NCI-H82 (cell line): ENCODE measurements at regions not wholly inside any gene's neighbourhood (a gene's known extent, or its start where the extent isn't known, plus 50 kb on each side); places are given as distances from the start of the nearest gene placed in this dataset.
"Not testable (repeated sequence)": the region's sequence is repeated elsewhere in the genome, so short reads cannot be mapped to it uniquely, and the experiment has no call there.

ENCODE experiments used
- DNase-seq: peaks from one replicate; lab custom pipeline; 2025; lab: John Stamatoyannopoulos, UW

- DNase-seq: no peak
These were observed 61.5 kb downstream of the PRDM13 start for GRCh38 chr6:99668036-99668705.

- no peak for DNase-seq
These were observed 83.5 kb downstream of the PRDM13 start for GRCh38 chr6:99689916-99690685.

DNA sequence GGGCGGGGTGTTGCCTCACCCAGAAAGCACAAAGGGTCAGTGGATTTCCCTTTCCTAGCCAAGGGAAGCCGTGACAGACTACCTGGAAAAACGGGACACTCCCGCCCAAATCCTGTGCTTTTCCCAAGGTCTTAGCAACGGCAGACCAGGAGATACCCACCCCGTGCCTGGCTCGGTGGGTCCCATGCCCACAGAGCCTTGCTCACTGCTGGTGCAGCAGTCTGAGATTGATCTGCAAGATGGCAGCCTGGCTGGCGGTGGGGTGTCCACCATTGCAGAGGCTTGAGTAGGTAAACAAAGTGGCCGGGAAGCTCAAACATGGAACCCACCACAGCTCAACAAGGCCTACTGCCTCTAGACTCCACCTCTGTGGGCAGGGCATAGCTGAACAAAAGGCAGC, 95.7 kb downstream of the PRDM13 start:
- DNase-seq: not testable (repeated sequence)

DNA sequence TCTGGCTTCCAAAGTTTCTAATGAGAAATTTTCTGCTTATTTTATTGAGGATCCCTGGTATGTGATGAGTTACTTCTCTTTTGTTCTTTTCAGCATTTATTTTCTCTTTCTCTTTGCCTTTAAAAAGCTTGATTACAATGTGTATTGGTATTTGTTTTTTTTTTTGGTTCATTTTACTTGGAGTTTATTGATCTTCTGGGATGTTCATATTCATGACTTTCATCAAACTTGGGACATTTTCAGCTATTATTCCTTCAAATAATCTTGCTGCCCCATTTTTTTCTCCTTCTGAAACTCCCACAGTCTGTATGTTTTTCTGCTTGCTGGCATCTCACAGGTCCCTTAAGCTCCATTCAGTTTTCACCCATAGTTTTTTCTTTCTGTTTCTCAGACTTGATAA, 102.4 kb downstream of the PRDM13 start:
- no peak for DNase-seq

GRCh38 chr6:99711302-99711701, 104.7 kb downstream of the PRDM13 start:
- DNase-seq: no peak

GRCh38 chr6:99711925-99712324, 105.3 kb downstream of the PRDM13 start:
- DNase-seq: no peak

- no peak for DNase-seq
These were observed 105.9 kb downstream of the PRDM13 start for GRCh38 chr6:99712519-99712918.

DNA sequence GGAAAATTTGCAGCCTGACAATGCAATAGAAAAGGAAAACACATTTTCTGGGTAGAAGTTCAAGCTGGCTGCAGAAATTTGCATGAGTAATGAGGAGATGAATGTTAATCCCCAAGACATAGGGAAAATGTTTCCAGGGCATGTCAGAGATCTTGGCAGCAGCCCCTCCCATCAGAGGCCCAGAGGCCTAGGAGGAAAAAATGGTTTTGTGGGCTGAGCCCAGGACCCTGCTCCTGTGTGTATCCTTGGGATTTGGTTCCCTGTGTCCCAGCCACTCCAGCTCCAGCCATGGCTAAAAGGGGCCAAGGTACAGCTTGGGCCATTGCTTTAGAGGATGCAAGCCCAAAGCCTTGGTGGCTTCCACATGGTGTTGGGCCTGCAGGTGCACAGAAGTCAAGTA, 115.4 kb downstream of the PRDM13 start:
- DNase-seq: not testable (repeated sequence)

DNA sequence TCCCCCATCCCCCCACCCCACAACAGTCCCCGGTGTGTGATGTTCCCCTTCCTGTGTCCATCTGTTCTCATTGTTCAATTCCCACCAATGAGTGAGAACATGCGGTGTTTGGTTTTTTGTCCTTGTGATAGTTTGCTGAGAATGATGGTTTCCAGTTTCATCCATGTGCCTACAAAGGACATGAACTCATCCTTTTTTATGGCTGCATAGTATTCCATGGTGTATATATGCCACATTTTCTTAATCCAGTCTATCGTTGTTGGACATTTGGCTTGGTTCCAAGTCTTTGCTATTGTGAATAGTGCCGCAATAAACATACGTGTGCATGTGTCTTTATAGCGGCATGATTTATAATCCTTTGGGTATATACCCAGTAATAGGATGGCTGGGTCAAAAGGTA, 123.6 kb downstream of the PRDM13 start:
- DNase-seq: not testable (repeated sequence)

DNA sequence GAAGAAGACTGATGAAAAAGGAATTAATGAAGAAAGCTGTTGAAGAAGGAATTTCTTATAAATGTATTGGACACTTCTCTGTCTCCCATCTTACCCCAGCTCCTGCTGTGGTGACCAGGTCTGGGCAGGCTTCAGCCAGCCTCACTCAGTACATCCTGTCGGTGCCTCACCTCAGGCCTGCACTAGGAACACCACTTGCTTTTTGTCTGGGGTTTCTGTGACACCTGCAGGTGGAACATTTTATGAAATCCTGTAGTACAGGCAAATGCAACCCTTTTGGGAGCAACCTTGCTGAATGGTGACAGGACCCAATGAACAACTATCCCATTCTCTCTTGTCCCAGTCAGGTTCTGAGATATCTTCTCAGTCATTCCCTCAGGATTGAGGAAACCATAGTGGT, 129.7 kb downstream of the PRDM13 start:
- DNase-seq: peak; percentile 9

DNA sequence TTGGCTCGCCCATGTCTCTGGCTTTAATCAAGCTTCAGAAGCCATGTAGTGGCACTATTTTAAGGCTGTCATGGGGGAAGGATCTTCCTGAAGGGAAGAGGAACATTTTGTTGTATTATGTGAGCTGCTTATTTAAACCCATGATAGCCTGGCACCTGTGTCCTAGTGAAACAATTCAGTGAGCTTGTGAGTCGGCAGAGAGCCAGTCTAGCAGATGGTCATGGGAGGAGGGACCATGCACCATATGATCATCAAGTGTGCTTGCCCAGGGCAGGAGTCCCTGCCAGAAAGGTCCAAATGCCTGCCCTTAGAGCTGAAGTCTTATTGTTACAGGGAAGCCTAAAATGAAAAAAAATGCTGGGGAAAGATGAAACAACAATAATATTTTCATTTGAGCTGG, 132.9 kb downstream of the PRDM13 start:
- peak; percentile 40 for DNase-seq

DNA sequence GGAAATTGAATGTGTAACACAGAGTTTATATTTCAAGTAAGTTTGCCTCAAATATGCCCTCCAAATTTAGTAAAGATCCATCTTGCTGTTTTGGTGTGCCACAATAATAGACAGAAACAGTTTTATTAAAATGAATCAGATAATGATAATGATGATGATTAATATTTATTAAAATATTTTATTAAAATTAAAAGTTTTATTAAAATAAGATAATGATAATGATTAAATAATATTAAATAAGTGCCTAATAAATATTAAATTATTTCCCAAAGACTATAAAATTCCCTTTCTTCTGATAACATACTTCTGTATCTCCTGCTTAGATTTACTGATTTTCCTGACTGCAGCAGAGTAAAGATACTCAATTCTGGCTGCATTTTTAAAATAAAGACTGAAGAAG, 134.5 kb downstream of the PRDM13 start:
- no peak for DNase-seq

DNA sequence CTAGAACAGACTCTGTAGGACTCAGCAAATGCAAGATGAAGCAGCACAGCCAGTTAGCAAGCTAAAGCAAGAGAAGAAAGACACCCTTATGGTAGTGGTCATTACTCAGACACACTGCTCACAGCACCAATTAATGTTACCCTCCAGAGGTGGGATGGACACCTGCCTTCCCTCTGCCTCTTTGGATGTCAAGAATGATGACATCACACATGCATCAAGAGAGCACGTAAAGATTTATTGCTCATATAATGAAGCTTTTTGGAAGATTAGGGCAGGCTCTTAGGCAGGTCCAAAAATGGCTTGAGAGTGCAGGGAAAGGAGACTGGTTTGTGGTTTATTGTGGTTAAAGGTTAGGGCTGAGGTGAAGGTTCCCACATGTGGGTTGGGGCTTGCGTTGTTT, 137.0 kb downstream of the PRDM13 start:
- no peak for DNase-seq

DNA sequence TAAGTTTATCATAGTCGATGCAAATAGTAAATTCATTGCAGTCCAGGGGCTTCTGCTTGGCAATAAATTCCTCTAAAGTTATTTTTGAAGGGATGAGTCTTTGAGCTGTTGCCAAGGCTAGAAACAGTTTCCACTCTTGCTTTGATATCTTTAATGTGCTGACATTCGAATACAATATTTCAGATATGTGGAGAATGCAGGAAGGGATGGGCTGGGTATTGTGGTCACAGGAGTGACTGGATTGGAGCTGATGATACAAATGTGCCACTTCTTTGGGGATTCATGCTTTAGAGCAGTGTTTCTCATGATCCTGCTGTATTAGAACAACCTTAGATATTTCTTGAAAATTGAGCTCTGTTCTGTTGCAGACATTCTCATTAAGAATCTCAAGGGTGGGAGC, 139.0 kb downstream of the PRDM13 start:
- DNase-seq: no peak

DNA sequence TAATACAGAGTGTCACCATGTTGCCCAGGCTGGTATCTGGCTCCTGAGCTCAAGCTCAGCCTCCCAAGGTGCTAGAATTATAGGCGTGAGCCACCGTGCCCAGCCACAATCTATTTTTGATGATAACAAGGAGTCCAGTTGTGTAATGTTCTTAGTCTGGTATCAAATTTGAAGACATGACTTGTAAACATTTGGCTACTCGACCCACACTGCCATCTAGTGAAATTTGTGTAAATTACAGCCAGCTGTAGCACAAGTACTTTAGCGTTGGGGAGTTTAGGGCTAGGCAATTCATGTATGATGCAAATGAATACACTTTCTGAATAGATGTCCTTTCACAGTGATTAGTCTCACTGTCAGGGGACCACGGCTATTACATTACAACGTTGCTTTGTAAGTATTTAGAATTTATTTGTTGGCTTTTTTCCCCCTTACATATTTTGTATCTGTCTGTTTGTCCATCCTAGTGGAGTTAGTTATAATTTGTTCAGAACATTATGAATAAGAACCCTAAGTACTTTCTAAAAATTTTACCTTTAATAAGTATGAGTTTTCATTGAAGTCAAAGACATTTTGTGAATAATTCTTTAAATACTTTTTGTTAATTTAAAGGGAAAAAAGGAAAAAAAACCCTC, 139.7 kb downstream of the PRDM13 start:
- DNase-seq: peak; percentile 76

DNA sequence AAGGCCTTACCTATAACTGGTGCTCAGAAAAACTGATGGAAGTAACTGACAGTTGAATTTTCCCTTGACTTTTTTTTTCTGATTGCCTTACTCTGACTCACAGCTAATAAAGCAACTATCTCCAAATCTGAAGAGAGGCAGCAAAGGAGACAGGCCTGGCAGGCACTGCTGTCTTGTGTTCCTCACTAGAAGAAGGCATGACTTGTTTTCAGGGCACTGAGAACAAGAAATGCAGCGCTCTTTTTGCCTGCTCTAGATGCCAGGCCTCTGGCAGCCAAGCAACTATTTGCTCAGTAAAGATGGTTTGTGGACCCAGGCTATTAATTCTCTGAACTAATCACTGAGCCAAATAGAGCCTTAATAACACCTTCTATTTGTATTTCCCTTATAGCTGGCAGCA, 155.1 kb downstream of the PRDM13 start:
- no peak for DNase-seq

DNA sequence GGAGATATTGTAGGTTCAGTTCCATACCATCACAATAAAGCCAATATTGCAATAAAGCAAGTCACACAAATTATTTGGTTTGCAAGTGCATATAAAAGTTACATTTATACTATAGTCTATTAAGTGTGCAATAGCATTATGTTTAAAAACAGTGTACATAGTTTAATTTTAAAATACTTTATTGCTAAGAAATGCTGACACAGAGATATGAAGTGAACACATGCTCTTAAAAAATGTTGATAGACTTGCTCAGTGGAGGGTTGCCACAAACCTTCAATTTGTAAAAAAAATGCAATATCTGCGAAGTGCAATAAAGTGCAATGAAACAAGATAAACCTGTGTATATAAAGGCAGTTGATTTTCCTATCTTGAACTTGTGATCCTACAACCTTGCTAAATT, 161.5 kb downstream of the PRDM13 start:
- no peak for DNase-seq

DNA sequence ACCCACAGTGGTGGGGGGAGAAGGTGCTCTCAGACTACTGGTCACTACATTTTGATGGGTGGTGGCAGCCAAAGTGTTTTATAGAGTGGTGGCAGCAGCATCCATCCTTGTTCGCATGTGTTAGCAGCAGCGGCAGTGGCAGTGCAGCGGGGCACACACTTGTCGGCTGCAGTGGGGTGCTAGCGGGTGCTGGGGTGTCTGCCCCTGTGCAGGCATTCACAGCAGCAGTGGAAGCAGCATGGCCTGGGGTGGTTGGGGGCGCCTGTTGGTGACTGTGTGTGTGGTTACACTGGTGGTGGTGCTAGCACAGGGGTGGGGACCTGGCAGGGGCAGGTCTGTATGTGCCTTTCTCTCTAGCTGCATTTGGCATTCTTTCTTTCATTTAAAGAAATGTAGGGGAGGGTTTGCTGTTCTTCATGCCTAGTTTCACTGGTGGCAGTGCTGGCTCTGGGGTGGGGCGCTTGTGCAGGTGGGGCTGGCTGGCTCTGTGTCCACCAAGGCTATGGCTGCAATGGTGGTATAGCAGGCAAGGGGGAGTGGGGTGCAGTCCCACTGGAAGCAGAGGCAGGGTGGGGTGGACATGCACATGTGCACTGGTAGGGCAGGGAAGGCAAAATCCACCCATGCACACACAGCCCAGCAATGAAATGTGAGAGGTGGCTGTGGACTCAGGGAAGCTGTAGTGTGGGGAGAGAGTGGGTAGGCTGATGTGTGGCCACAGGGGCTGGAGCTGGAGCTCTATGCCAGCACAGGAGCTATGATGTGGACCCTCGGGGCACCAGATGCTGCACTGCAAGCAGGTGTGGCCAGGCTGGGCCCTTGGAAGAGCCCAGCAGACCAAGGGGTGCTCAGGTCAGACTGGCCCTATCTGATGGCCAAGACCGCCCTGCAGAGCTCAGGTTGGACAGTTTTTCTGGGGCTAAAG, 173.3 kb downstream of the PRDM13 start:
- no peak for DNase-seq

- DNase-seq: no peak
These were observed 173.9 kb downstream of the PRDM13 start for GRCh38 chr6:99780556-99780885.

- DNase-seq: no peak
These were observed 183.1 kb downstream of the PRDM13 start for GRCh38 chr6:99789767-99790166.

DNA sequence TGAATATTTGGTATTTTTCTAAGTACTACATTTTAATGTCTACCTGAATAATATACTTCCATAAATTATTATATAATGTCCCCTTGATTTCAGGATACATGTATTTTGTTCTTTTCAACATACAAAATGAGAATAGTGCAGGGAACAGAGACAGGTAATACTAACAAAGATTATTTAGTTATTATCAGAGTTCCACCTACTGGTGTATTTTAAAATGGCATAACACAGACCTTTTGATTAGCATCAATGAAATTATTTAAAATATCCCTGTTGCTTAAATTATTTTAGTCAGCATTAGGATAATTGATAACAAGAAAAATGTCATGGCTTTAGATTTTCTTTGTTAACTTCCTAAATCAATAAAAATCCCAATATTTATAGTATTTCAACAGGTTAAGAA, 184.0 kb downstream of the PRDM13 start:
- DNase-seq: peak; percentile 3

- DNase-seq: no peak
These were observed 192.2 kb downstream of the MCHR2 start for GRCh38 chr6:99801805-99802204.
